ENCODE measurements at regions not wholly inside any gene's neighbourhood (a gene's known extent, or its start where the extent isn't known, plus 50 kb on each side); places are given as distances from the start of the nearest gene placed in this dataset.

DNA sequence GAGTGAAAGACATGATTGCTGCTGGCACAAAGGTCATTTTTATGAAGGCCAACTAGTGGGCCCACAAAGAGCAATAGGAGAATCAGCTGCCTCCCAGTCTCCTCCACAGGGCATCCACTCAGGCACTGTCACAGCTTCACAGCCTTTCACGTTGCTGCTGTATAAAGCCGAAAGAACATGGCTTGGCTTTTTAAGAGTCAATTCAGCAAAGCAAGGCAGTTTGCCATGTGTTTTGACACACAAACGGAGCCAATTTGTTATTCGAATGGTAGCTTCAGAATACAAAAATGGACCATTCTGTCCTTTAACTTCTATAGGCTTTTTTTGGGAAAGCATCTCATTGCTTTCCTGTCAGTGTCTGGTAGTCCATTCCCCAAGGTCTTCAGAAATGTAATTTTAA, 283.4 kb upstream of the PARD3B start:
- no peaks in the 10 kb centered on the region for H3K4me1 ChIP-seq (ENCODE audit: low read length)
- H3K9ac ChIP-seq (ENCODE audit: low read length), result no peak overlapping the region
- no peak overlapping the region for H2AFZ ChIP-seq (ENCODE audit: low read length)
- no peaks in the 10 kb centered on the region for H4K20me1 ChIP-seq (ENCODE audit: insufficient read depth, low read depth, low read length)
- H3K4me2 ChIP-seq (ENCODE audit: low read depth, low read length, poor library complexity, severe bottlenecking), result no peak overlapping the region
- H3K36me3 ChIP-seq (ENCODE audit: insufficient read depth, low read length), result no peaks in the 10 kb centered on the region
- H3K27ac ChIP-seq (ENCODE audit: low read length), result no peak overlapping the region
- no peak for DNase-seq
- H3K9me2 ChIP-seq (replicated peaks; ENCODE audit: insufficient read depth, low read length), result no peaks in the 10 kb centered on the region
- H3K4me3 ChIP-seq (ENCODE audit: low read length), result no peak overlapping the region
- no peaks in the 10 kb centered on the region for H3K79me2 ChIP-seq (ENCODE audit: low read length)
- H3K9me3 ChIP-seq (ENCODE audit: low read length), result no peaks in the 10 kb centered on the region
- no peaks in the 10 kb centered on the region for H3K27me3 ChIP-seq (ENCODE audit: low read length)

DNA sequence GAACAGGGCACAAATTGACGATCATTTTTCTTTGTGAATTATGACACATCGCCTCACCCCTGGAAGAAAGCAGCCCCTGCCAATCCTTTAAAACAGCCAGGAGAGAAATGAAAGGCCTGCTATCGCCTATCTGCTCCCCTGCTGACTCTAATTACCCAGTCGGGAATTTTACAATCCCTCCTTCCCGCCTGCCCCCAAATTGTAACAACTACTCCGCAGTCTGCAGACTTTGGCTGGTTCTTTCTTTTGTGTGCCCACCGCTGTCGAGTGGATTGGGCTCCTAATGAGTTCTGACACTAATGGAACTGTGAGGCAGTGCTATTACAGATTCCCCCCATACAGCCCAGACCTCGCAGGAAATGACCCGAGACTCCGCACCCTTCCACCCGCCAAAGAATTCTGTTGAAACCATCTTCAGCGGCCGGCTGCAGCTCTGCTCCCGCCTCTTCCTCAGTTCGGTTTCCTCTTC, 281.2 kb upstream of the PARD3B start:
- Histone ChIP-seq H3K79me2 (ENCODE audit: low read length) (no peaks in the 10 kb centered on the region), H3K27ac (ENCODE audit: low read length) (no peak overlapping the region), H3K9me2 (replicated peaks; ENCODE audit: insufficient read depth, low read length) (no peaks in the 10 kb centered on the region), H3K36me3 (ENCODE audit: insufficient read depth, low read length) (no peaks in the 10 kb centered on the region), H4K20me1 (ENCODE audit: insufficient read depth, low read depth, low read length) (no peaks in the 10 kb centered on the region), H3K9me3 (ENCODE audit: low read length) (no peaks in the 10 kb centered on the region), H3K27me3 (ENCODE audit: low read length) (no peaks in the 10 kb centered on the region), H3K4me1 (ENCODE audit: low read length) (no peaks in the 10 kb centered on the region), H3K4me3 (ENCODE audit: low read length) (no peak overlapping the region), H3K4me2 (ENCODE audit: low read depth, low read length, poor library complexity, severe bottlenecking) (no peak overlapping the region), H3K9ac (ENCODE audit: low read length) (no peak overlapping the region), H2AFZ (ENCODE audit: low read length) (no peak overlapping the region)
- DNase-seq, result no peak

DNA sequence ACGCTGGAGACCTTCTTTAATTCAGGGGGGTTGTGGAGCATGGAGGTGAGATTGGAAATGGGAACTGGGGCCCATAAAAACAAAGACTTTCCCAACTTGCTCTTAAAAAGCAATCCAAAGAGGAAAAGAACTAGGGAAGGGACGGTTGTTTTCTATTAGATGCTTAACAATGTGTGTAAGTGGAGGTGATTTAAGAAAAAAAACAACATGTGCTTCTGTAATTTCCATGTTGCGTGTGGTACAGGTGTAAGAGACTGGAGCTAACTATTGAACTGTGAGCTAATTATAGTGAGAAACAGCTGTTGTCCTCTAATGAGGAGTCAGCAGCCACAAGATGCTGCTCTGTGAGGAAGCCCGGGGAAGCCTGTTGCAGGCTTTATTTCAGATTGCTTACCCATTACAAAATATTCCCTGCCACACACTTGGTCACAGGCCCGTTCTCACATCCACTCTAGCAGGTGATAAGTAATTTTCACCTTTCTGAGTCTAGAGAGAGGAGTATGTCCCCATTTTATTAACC, 280.6 kb upstream of the PARD3B start:
- Histone ChIP-seq H3K36me3 (ENCODE audit: insufficient read depth, low read length) (no peaks in the 10 kb centered on the region), H3K4me3 (ENCODE audit: low read length) (no peak overlapping the region), H4K20me1 (ENCODE audit: insufficient read depth, low read depth, low read length) (no peaks in the 10 kb centered on the region), H3K27ac (ENCODE audit: low read length) (no peak overlapping the region), H3K4me2 (ENCODE audit: low read depth, low read length, poor library complexity, severe bottlenecking) (no peak overlapping the region), H3K9ac (ENCODE audit: low read length) (no peak overlapping the region), H2AFZ (ENCODE audit: low read length) (no peak overlapping the region), H3K27me3 (ENCODE audit: low read length) (no peaks in the 10 kb centered on the region), H3K9me2 (replicated peaks; ENCODE audit: insufficient read depth, low read length) (no peaks in the 10 kb centered on the region), H3K4me1 (ENCODE audit: low read length) (no peaks in the 10 kb centered on the region), H3K79me2 (ENCODE audit: low read length) (no peaks in the 10 kb centered on the region), H3K9me3 (ENCODE audit: low read length) (no peaks in the 10 kb centered on the region)
- DNase-seq, result no peak

DNA sequence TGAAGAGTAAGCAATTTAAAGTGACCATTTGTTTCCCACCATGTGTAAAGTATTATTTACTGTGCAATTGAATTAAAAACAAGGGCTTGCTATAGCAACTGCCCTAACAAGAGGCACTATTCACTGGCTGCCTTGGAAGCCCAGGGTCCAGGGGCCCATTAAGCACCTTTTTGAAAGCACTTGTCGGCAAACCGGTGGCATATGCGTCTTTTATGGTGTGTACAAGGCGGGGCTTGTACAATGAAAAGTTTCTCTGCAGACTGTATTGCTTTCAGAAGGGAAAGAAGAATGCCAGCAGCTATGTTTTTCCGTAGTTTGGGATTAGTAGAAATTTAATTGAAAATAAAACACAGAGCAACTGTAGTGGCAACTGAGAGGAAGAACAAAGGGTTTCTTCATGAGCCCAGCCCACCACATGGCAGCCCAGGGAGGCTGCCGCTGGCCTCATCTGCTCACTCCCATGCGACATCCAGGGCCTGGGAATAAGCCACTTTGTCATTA, 279.5 kb upstream of the PARD3B start:
- H3K4me3 ChIP-seq (ENCODE audit: low read length), result no peak overlapping the region
- no peak overlapping the region for H2AFZ ChIP-seq (ENCODE audit: low read length)
- no peaks in the 10 kb centered on the region for H3K79me2 ChIP-seq (ENCODE audit: low read length)
- no peaks in the 10 kb centered on the region for H3K4me1 ChIP-seq (ENCODE audit: low read length)
- no peak overlapping the region for H3K4me2 ChIP-seq (ENCODE audit: low read depth, low read length, poor library complexity, severe bottlenecking)
- no peaks in the 10 kb centered on the region for H3K9me3 ChIP-seq (ENCODE audit: low read length)
- no peaks in the 10 kb centered on the region for H3K27me3 ChIP-seq (ENCODE audit: low read length)
- H4K20me1 ChIP-seq (ENCODE audit: insufficient read depth, low read depth, low read length), result no peaks in the 10 kb centered on the region
- H3K9me2 ChIP-seq (replicated peaks; ENCODE audit: insufficient read depth, low read length), result no peaks in the 10 kb centered on the region
- no peak overlapping the region for H3K27ac ChIP-seq (ENCODE audit: low read length)
- H3K36me3 ChIP-seq (ENCODE audit: insufficient read depth, low read length), result no peaks in the 10 kb centered on the region
- no peak overlapping the region for H3K9ac ChIP-seq (ENCODE audit: low read length)
- no peak for DNase-seq

DNA sequence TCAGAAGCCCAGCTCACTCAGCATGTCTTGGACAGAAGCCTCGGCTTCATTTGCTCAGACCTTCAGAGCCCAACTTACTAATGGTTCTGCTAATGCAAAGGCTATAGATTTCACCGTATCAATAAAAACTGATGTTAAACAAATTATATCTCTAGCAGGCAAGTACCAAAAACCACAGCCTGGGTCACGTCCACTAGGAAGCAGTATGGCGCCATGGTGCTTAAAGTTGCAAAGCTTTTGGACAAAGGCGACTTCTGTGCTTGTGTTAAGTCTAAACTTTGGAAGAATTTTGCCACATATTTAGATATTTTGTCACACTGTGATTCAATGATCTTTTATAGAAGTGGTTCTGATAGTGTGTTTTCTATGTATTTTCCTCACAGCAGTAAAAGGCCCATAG, 276.8 kb upstream of the PARD3B start:
- no peaks in the 10 kb centered on the region for H4K20me1 ChIP-seq (ENCODE audit: insufficient read depth, low read depth, low read length)
- no peaks in the 10 kb centered on the region for H3K36me3 ChIP-seq (ENCODE audit: insufficient read depth, low read length)
- DNase-seq, result no peak
- H3K27me3 ChIP-seq (ENCODE audit: low read length), result no peaks in the 10 kb centered on the region
- H3K4me2 ChIP-seq (ENCODE audit: low read depth, low read length, poor library complexity, severe bottlenecking), result no peak overlapping the region
- H3K27ac ChIP-seq (ENCODE audit: low read length), result no peak overlapping the region
- no peak overlapping the region for H3K4me3 ChIP-seq (ENCODE audit: low read length)
- no peaks in the 10 kb centered on the region for H3K9me3 ChIP-seq (ENCODE audit: low read length)
- H3K79me2 ChIP-seq (ENCODE audit: low read length), result no peaks in the 10 kb centered on the region
- H3K4me1 ChIP-seq (ENCODE audit: low read length), result no peaks in the 10 kb centered on the region
- H3K9ac ChIP-seq (ENCODE audit: low read length), result no peak overlapping the region
- no peak overlapping the region for H2AFZ ChIP-seq (ENCODE audit: low read length)
- no peaks in the 10 kb centered on the region for H3K9me2 ChIP-seq (replicated peaks; ENCODE audit: insufficient read depth, low read length)

DNA sequence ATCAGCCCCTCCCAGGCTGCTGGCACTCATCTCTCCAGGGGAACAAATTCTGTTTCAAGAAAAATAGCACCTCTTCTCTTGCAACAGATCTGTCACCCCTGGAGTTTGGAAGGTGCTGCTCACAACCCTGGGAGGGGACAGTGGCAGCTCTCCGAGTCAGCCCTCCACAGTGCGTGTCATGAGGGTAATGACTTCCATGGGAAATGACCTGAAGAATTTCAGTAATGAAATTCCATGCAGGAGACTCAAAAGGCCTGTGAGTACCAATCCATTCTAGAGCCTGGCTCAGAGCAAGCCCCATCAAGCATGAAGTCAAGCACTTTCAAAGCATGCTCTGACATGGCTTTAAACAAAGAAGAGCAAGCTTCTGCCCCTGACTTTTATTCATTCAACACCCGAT, 276.3 kb upstream of the PARD3B start:
- Histone ChIP-seq H4K20me1 (ENCODE audit: insufficient read depth, low read depth, low read length) (no peaks in the 10 kb centered on the region), H3K36me3 (ENCODE audit: insufficient read depth, low read length) (no peaks in the 10 kb centered on the region), H3K27me3 (ENCODE audit: low read length) (no peaks in the 10 kb centered on the region), H3K27ac (ENCODE audit: low read length) (no peak overlapping the region), H3K79me2 (ENCODE audit: low read length) (no peaks in the 10 kb centered on the region), H3K4me2 (ENCODE audit: low read depth, low read length, poor library complexity, severe bottlenecking) (no peak overlapping the region), H3K9me3 (ENCODE audit: low read length) (no peaks in the 10 kb centered on the region), H3K4me1 (ENCODE audit: low read length) (no peaks in the 10 kb centered on the region), H3K9ac (ENCODE audit: low read length) (no peak overlapping the region), H2AFZ (ENCODE audit: low read length) (no peak overlapping the region), H3K9me2 (replicated peaks; ENCODE audit: insufficient read depth, low read length) (no peaks in the 10 kb centered on the region), H3K4me3 (ENCODE audit: low read length) (no peak overlapping the region)
- no peak for DNase-seq

DNA sequence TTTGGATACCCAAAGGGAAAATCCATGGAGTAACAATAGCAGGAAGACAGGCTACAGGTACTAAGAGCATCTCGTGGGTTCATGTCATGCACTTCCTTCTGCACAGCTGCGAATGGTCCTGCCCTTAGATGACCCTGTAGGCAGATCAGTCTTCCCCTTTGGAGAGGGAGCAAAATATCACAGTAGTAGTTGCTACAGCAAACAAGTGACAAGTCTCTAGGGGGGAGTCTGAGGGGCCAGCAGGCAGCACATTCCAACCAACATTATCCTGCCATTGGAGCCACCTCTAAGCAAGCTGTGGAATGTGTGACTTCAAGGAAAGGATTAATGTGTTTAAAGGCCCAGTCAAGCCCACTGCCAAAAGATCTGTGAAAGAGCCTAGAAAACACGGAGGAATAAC, 273.2 kb upstream of the PARD3B start:
- Histone ChIP-seq H3K4me2 (ENCODE audit: low read depth, low read length, poor library complexity, severe bottlenecking) (no peak overlapping the region), H3K4me1 (ENCODE audit: low read length) (no peaks in the 10 kb centered on the region), H3K9ac (ENCODE audit: low read length) (no peak overlapping the region), H3K9me2 (replicated peaks; ENCODE audit: insufficient read depth, low read length) (no peaks in the 10 kb centered on the region), H3K4me3 (ENCODE audit: low read length) (no peak overlapping the region), H3K27me3 (ENCODE audit: low read length) (no peaks in the 10 kb centered on the region), H3K27ac (ENCODE audit: low read length) (no peak overlapping the region), H3K79me2 (ENCODE audit: low read length) (no peaks in the 10 kb centered on the region), H2AFZ (ENCODE audit: low read length) (no peak overlapping the region), H4K20me1 (ENCODE audit: insufficient read depth, low read depth, low read length) (no peaks in the 10 kb centered on the region), H3K9me3 (ENCODE audit: low read length) (no peaks in the 10 kb centered on the region), H3K36me3 (ENCODE audit: insufficient read depth, low read length) (no peaks in the 10 kb centered on the region)
- DNase-seq, result no peak

DNA sequence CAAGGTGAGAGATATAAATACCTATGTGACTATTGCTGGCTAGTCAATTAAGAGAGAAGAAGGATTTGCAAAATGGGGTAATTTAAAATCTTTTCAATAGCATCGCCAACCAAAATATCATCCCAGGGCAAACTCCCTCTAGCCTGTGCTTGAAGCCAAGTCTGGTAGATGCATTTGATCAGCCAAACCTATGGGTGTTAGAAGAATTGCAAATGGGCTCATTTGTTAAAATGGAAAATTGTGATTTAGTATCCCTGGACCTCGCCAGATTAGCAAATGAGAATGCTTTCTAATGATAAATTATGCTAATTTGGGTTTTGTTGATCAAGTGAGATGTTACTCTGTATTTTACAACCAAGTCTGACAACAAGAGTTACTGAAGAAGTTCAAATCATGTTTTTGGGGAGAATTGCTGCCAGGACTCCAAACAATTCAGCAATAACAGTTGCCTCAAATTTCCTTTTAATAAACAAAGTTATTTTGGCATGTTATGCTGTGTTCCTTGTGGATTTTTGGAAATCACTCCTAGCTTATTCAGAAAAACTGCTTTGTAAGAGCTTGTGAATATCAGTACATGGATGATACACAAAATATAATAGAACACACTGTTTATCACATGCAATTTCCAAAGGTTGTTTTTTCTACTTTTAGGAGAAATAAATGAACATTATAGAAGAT, 272.5 kb upstream of the PARD3B start:
- no peaks in the 10 kb centered on the region for H3K9me3 ChIP-seq (ENCODE audit: low read length)
- no peaks in the 10 kb centered on the region for H3K4me1 ChIP-seq (ENCODE audit: low read length)
- H2AFZ ChIP-seq (ENCODE audit: low read length), result no peak overlapping the region
- DNase-seq, result no peak
- H4K20me1 ChIP-seq (ENCODE audit: insufficient read depth, low read depth, low read length), result no peaks in the 10 kb centered on the region
- H3K9ac ChIP-seq (ENCODE audit: low read length), result no peak overlapping the region
- no peak overlapping the region for H3K4me3 ChIP-seq (ENCODE audit: low read length)
- H3K9me2 ChIP-seq (replicated peaks; ENCODE audit: insufficient read depth, low read length), result no peaks in the 10 kb centered on the region
- H3K36me3 ChIP-seq (ENCODE audit: insufficient read depth, low read length), result no peaks in the 10 kb centered on the region
- H3K27ac ChIP-seq (ENCODE audit: low read length), result no peak overlapping the region
- H3K4me2 ChIP-seq (ENCODE audit: low read depth, low read length, poor library complexity, severe bottlenecking), result no peak overlapping the region
- H3K79me2 ChIP-seq (ENCODE audit: low read length), result no peaks in the 10 kb centered on the region
- H3K27me3 ChIP-seq (ENCODE audit: low read length), result no peaks in the 10 kb centered on the region
